Sigmoid colon (tissue), 6 donors: ENCODE measurements at regions not wholly inside any gene's neighbourhood (a gene's known extent, or its start where the extent isn't known, plus 50 kb on each side); places are given as distances from the start of the nearest gene placed in this dataset.

Source experiments
- DNase-seq: peaks from one replicate; pipeline ENCODE4 v3.0.0-alpha.2; 2019
- H3K27ac ChIP-seq, 4 donors: fragments of 200-600 bp; sonication (generic); one replicate each; pipeline ENCODE4 v1.5.1; 2016 to 2019; ENCODE audit warnings: mild to moderate bottlenecking in 1 of 4
- H3K27me3 ChIP-seq, 3 donors: fragments of 200-600 bp; sonication (generic); one replicate each; pipeline ENCODE4 v1.5.1; 2019; ENCODE audit warnings: mild to moderate bottlenecking in 1 of 3
- H3K36me3 ChIP-seq, 4 donors: fragments of 200-600 bp; sonication (generic); one replicate each; pipeline ENCODE4 v1.5.1; 2016 to 2019
- H3K4me1 ChIP-seq, 4 donors: fragments of 200-600 bp; sonication (generic); one replicate each; pipeline ENCODE4 v1.5.1; 2017 to 2019
- H3K4me3 ChIP-seq, 4 donors: fragments of 200-600 bp; sonication (generic); one replicate each; pipeline ENCODE4 v1.5.1; 2017 to 2019; ENCODE audit warnings: mild to moderate bottlenecking in 2 of 4, moderate library complexity in 1 of 4
- H3K9me3 ChIP-seq, 4 donors: fragments of 200-600 bp in 3 of 4; sonication (generic) in 3 of 4; one replicate each; pipeline versions ENCODE4 v1.5.1 to v1.6.1; 2013 to 2019
- EP300 ChIP-seq, 4 donors: sonication (generic); formaldehyde crosslinking; IDR thresholded peaks; one replicate each; pipeline ENCODE4 v1.6.1; 2017; ENCODE audit warnings: antibody characterized with exemption in 4 of 4
- POLR2A ChIP-seq, 2 donors: fragments of 450-650 bp; IDR thresholded peaks; one replicate each; pipeline ENCODE4 v1.6.1; 2016; ENCODE audit warnings: antibody characterized with exemption in 2 of 2, mild to moderate bottlenecking in 2 of 2, moderate library complexity in 2 of 2
- POLR2AphosphoS5 ChIP-seq, 4 donors: sonication (generic); formaldehyde crosslinking; IDR thresholded peaks; one replicate each; pipeline ENCODE4 v1.6.1; 2017; ENCODE audit warnings: antibody characterized with exemption in 4 of 4
- WGBS, 2 donors: extraction: QIAGEN DNeasy Blood & Tissue Kit; methylation state at CpG; one replicate each; pipeline ENCODE4 v1.1.7; 2013; 5-methylcytosine and 5-hydroxymethylcytosine counted together
- intact Hi-C: fragments of 100-400 bp; cut with DNase I; formaldehyde crosslinking; loops from one replicate; pipeline ENCODE4 v1.15.1; 2023
- TF ChIP-seq, protein P1 (sequence below), 4 experiments: fragments of 450-650 bp in 3 of 4; fragments of 200-600 bp in 1 of 4; IDR thresholded peaks; one replicate each; pipeline ENCODE4 v1.5.1; 2016 to 2019; ENCODE audit warnings: antibody characterized with exemption in 4 of 4, mild to moderate bottlenecking in 3 of 4, moderate library complexity in 2 of 4
- donor health status: healthy with polysubstance abuse.
- donor health status: healthy.

DNA sequence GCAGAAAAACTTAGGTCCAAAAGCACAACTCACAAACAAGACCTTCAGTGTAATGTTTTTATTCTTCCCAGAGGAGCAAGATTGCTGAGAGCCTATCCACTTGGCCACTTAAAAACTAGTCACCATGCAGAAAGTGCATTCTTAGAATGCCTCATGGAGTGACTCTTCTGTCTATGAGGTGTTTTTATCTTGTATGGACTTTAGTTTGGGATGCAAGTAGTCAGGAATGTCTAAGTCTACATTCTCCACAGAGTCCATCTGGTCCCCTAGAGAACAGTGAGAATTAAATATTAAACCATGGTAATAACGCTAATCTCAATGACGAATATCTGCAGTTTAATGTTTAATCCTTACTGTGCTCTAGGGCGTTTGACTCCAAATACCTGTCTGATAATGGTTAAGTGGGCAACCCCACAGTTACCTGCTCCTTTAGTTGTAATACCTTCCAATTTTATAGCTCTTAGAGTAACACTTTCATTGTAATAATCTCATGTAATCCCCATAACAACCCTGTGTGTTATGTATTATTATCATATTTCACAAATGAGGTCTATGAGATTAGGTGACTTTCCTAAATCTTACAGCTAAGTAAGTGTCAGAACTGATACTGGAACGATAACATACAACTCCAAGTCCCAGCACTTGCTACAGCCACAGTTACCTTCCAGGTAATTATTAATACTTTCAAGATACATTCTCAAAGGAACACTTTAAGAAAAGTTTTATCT is 235.6 kb upstream of the JADE1 start:
- no peak overlapping the region for H3K4me3 ChIP-seq
- WGBS, 2 donors: 21 to 66% methylated on average over 4 of the region's 4 CpGs
- peaks cover 0 to 54% (median 34%) of the 10 kb centered on the region in 4 donors for H3K4me1 ChIP-seq

DNA sequence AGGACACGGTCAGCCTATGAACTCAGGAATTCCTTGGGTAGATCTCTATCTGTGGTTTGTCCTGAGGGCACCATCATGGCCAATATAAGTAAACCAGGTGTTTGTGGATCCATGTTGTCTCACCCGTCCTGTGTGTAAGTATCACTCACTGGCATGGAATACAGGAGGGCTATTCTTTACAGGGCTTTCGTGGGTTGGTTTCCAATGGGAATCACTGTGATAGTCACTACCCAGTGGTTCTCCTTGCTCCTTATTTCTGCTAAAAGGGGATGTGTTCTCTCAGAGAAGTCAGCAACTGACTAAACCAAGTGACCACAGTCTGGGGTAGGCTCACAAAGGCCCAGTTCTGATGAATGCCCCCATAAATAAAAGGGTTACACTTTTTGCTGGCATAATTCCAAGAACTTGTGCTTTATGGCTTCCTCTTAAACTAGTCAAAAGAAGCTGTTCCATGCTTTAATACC is 236.7 kb upstream of the JADE1 start:
- TF ChIP-seq POLR2AphosphoS5 (IDR thresholded peaks at IDR 0.05): no peak
- TF ChIP-seq POLR2A (IDR thresholded peaks at IDR 0.05): no peak
- TF ChIP-seq, protein P1, sequence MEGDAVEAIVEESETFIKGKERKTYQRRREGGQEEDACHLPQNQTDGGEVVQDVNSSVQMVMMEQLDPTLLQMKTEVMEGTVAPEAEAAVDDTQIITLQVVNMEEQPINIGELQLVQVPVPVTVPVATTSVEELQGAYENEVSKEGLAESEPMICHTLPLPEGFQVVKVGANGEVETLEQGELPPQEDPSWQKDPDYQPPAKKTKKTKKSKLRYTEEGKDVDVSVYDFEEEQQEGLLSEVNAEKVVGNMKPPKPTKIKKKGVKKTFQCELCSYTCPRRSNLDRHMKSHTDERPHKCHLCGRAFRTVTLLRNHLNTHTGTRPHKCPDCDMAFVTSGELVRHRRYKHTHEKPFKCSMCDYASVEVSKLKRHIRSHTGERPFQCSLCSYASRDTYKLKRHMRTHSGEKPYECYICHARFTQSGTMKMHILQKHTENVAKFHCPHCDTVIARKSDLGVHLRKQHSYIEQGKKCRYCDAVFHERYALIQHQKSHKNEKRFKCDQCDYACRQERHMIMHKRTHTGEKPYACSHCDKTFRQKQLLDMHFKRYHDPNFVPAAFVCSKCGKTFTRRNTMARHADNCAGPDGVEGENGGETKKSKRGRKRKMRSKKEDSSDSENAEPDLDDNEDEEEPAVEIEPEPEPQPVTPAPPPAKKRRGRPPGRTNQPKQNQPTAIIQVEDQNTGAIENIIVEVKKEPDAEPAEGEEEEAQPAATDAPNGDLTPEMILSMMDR (IDR thresholded peaks at IDR 0.05): no peak
- no peak for TF ChIP-seq EP300 (IDR thresholded peaks at IDR 0.05)
- Histone ChIP-seq H3K4me1 (peaks cover 0 to 58% (median 38%) of the 10 kb centered on the region in 4 donors), H3K27me3 (no peaks in the 10 kb centered on the region), H3K9me3 (no peaks in the 10 kb centered on the region), H3K4me3 (no peak overlapping the region), H3K36me3 (no peaks in the 10 kb centered on the region), H3K27ac (peak overlapping the region in 2 of 4 donors; percentile 3 to 60)
- WGBS, 2 donors: 91 to 94% methylated on average over 3 of the region's 3 CpGs
- intact Hi-C loops: no loop called here
- DNase-seq: no peak

More for the DNA sequence above, 235.6 kb upstream of the JADE1 start:
- Histone ChIP-seq H3K36me3 (no peaks in the 10 kb centered on the region), H3K27ac (peak overlapping the region in 2 of 4 donors; percentile 3 to 60), H3K27me3 (no peaks in the 10 kb centered on the region), H3K9me3 (no peaks in the 10 kb centered on the region)
- intact Hi-C loops: no loop called here
- TF ChIP-seq POLR2AphosphoS5 (IDR thresholded peaks at IDR 0.05) (no peak), EP300 (IDR thresholded peaks at IDR 0.05) (no peak), POLR2A (IDR thresholded peaks at IDR 0.05) (no peak)
- TF ChIP-seq, protein P1 (IDR thresholded peaks at IDR 0.05): no peak
- no peak for DNase-seq

DNA sequence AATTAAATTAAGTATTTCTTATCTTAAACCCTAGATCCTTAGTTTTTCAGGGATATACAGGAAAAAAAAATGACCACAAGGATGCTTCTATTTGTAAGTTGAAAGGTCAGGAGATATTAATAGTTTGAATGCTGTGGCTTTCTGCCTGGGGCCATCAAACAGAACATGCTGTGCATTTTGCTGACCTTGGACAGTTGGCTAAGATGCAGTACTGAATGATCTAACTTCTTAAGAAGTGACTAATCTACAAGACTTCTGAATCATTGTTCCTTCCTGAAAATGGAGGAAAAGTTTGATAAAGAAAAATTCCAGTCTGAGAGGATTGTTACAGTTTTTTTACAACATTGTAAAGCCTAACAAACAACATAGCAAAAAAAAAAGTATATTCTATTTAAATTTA is 237.8 kb upstream of the JADE1 start:
- TF ChIP-seq, protein P1 (IDR thresholded peaks at IDR 0.05): no peak
- TF ChIP-seq POLR2AphosphoS5 (IDR thresholded peaks at IDR 0.05) (peak; percentile 39 to 69 (median 54)), EP300 (IDR thresholded peaks at IDR 0.05) (peak in 2 of 4 donors; percentile 5 to 68)
- no peaks in the 10 kb centered on the region for H3K36me3 ChIP-seq
- no peaks in the 10 kb centered on the region for H3K27me3 ChIP-seq
- peak; percentile 82 for DNase-seq
- H3K27ac ChIP-seq: peak overlapping the region in 3 of 4 donors; percentile 35 to 60 (median 54)
- intact Hi-C loops: no loop called here
- H3K4me3 ChIP-seq: no peak overlapping the region
- peaks cover 0 to 63% (median 38%) of the 10 kb centered on the region in 4 donors for H3K4me1 ChIP-seq
- no peaks in the 10 kb centered on the region for H3K9me3 ChIP-seq

DNA sequence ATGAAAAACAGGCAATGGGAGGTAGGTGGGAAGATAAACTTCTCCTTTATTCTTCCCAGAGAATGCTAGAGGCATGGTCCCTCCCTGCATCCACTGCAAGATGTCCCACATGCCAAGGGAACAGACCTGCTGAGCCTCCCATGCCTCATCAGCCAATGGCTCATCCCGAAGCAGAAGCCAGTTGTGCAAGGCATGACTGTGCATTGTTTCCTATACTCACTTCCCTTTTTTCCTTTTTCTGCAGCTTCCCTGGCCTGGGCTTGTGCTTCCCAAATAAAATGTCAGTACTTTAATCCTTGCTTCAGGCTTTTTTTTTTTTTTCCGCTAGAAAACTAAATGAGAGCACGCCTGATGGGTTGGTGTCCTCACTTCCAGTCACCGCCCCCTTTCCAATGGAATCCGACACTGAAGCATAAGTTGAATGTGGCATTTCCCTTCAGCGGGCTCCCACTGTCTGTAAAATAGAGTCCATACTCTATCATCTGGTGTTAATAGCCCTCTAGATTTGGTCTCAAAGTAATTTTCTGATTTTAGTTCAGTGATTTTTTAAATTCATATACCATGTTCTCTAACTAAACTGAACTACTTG is 239.0 kb upstream of the JADE1 start:
- Histone ChIP-seq H3K36me3 (no peaks in the 10 kb centered on the region), H3K4me1 (peaks cover 0 to 68% (median 46%) of the 10 kb centered on the region in 4 donors)

More for the DNA sequence above, 239.0 kb upstream of the JADE1 start:
- Histone ChIP-seq H3K27ac (peak overlapping the region; percentile 4 to 60 (median 34)), H3K27me3 (no peaks in the 10 kb centered on the region), H3K4me3 (no peak overlapping the region), H3K9me3 (no peaks in the 10 kb centered on the region)
- TF ChIP-seq POLR2AphosphoS5 (IDR thresholded peaks at IDR 0.05): peak in 1 of 4 donors; percentile 63
- TF ChIP-seq, protein P1 (IDR thresholded peaks at IDR 0.05): no peak
- WGBS, 2 donors: 86 to 90% methylated on average over 6 of the region's 6 CpGs
- DNase-seq: peak; percentile 83
- intact Hi-C loops: no loop called here
